GM23338 (cell line): ENCODE measurements at regions not wholly inside any gene's neighbourhood (a gene's known extent, or its start where the extent isn't known, plus 50 kb on each side); places are given as distances from the start of the nearest gene placed in this dataset.

ENCODE experiments used
- ETS1 ChIP-seq: IDR thresholded peaks from 2 replicates; pipeline ENCODE4 v1.6.1; 2016; ENCODE audit warnings: antibody characterized with exemption
- EZH2 ChIP-seq: fragments of 200-600 bp; sonication (generic); IDR thresholded peaks from one replicate; pipeline ENCODE4 v1.8.0; 2017; ENCODE audit warnings: antibody characterized with exemption, mild to moderate bottlenecking, low read depth; ENCODE audit not compliant: unreplicated experiment
- JUNB ChIP-seq: IDR thresholded peaks from one replicate; pipeline ENCODE4 v1.6.1; 2016; ENCODE audit warnings: antibody characterized with exemption; ENCODE audit not compliant: unreplicated experiment
- POLR2AphosphoS5 ChIP-seq: IDR thresholded peaks from 2 replicates; pipeline ENCODE4 v1.6.1; 2016; ENCODE audit warnings: antibody characterized with exemption, low read depth
- REST ChIP-seq: IDR thresholded peaks from one replicate; pipeline ENCODE4 v1.6.1; 2018; ENCODE audit warnings: antibody characterized with exemption; ENCODE audit not compliant: unreplicated experiment
- STAT1 ChIP-seq: IDR thresholded peaks from one replicate; pipeline ENCODE4 v1.6.1; 2016; ENCODE audit warnings: antibody characterized with exemption; ENCODE audit not compliant: unreplicated experiment
- ZNF331 ChIP-seq: fragments of 250-450 bp; sonication (Bioruptor Pico); IDR thresholded peaks from 2 replicates; pipeline ENCODE4 v1.5.0; 2020; ENCODE audit warnings: low read depth, mild to moderate bottlenecking, moderate library complexity
- ZNF462 ChIP-seq: fragments of 250-450 bp; sonication (Bioruptor Pico); IDR thresholded peaks from 2 replicates; pipeline ENCODE4 v1.5.0; 2020; ENCODE audit warnings: mild to moderate bottlenecking, moderate library complexity

- TF ChIP-seq ZNF462 (CRISPR knock-in tag) (no peak), ETS1 (no peak), JUNB (no peak), POLR2AphosphoS5 (no peak), EZH2 (no peak), ZNF331 (CRISPR knock-in tag) (no peak), STAT1 (no peak), REST (no peak)
These were observed 791.1 kb upstream of the ALCAM start (continued) for GRCh38 chr3:104575634-104576033.
